ENCODE measurements at regions not wholly inside any gene's neighbourhood (a gene's known extent, or its start where the extent isn't known, plus 50 kb on each side); places are given as distances from the start of the nearest gene placed in this dataset.

DNA sequence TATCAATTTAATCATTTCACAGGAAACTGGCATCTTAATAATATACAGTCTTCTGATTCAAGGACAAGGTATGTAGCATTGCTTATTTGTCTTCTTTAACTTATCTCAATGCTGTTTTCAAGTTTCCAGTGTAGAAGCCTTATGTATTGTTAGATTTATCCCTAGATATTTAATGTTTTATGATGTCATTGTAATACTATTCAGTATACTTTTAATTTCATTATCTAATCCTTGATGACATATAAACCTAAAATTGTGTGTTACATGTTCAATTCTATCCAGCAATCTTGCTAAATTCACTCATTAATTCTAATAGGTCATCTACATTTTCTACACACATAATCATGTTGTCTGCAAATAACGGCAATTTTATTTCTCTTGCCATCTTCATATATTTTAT, 126.3 kb upstream of the SEC61G start:
- TF ChIP-seq, protein P1, sequence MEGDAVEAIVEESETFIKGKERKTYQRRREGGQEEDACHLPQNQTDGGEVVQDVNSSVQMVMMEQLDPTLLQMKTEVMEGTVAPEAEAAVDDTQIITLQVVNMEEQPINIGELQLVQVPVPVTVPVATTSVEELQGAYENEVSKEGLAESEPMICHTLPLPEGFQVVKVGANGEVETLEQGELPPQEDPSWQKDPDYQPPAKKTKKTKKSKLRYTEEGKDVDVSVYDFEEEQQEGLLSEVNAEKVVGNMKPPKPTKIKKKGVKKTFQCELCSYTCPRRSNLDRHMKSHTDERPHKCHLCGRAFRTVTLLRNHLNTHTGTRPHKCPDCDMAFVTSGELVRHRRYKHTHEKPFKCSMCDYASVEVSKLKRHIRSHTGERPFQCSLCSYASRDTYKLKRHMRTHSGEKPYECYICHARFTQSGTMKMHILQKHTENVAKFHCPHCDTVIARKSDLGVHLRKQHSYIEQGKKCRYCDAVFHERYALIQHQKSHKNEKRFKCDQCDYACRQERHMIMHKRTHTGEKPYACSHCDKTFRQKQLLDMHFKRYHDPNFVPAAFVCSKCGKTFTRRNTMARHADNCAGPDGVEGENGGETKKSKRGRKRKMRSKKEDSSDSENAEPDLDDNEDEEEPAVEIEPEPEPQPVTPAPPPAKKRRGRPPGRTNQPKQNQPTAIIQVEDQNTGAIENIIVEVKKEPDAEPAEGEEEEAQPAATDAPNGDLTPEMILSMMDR (IDR thresholded peaks at IDR 0.05): no peak
- TF ChIP-seq POLR2AphosphoS5 (IDR thresholded peaks at IDR 0.05) (no peak), EP300 (IDR thresholded peaks at IDR 0.05) (no peak)

Measured in suprapubic skin (tissue), 4 donors.